Panc1 (cell line): ENCODE measurements at regions not wholly inside any gene's neighbourhood (a gene's known extent, or its start where the extent isn't known, plus 50 kb on each side); places are given as distances from the start of the nearest gene placed in this dataset.

Experiments used
- ATAC-seq: fragments of 200-7000 bp; cut with Tn5 transposase; 2 replicates; pipeline ENCODE4 v1.9.1; 2020; ENCODE audit warnings: mild to moderate bottlenecking, moderate library complexity
- BruUV-seq: library from RNA; stranded (reverse); fragments of 400-500 nt; replicated peaks from 2 replicates; lab custom pipeline; 2021; lab: Mats Ljungman, UMichigan
- CTCF ChIA-PET: fragments of 300-600 bp; sonication (Branson Sonifier 250); formaldehyde crosslinking; loops from one replicate; lab custom pipeline; 2022; ENCODE audit warnings: antibody characterized with exemption; lab: Charles Lee
- POLR2A ChIA-PET: fragments of 300-600 bp; sonication (Branson Sonifier 250); formaldehyde crosslinking; loops from one replicate; lab custom pipeline; 2022; ENCODE audit warnings: antibody characterized with exemption; lab: Charles Lee
- DNase-seq: peaks from one replicate; pipeline ENCODE4 v3.0.0-alpha.2; 2010; ENCODE audit warnings: low read depth, low spot score
- H3K27ac ChIP-seq: 2 replicates; pipeline ENCODE4 v1.5.1; 2011; ENCODE audit warnings: mild to moderate bottlenecking, low read length, inconsistent platforms
- H3K27me3 ChIP-seq: fragments of 200-500 bp; sonication (Bioruptor generic); 2 replicates; pipeline ENCODE4 v1.6.0; 2014; ENCODE audit warnings: low read length, inconsistent platforms; ENCODE audit not compliant: control insufficient read depth, insufficient read depth
- H3K36me3 ChIP-seq: fragments of 200-500 bp; sonication (Bioruptor generic); 2 replicates; pipeline ENCODE4 v1.5.1; 2014; ENCODE audit warnings: inconsistent platforms, mild to moderate bottlenecking, low read length, moderate library complexity; ENCODE audit not compliant: control insufficient read depth, insufficient read depth
- H3K4me1 ChIP-seq: 2 replicates; pipeline ENCODE4 v1.5.1; 2011; ENCODE audit warnings: inconsistent platforms, mild to moderate bottlenecking, low read length, moderate library complexity; ENCODE audit not compliant: control insufficient read depth, insufficient read depth
- H3K4me3 ChIP-seq, 2 experiments: 2 replicates each; pipeline ENCODE4 v1.5.1; 2011 to 2012; ENCODE audit warnings: low read depth in 2 of 2, low read length in 2 of 2, mild to moderate bottlenecking in 2 of 2, inconsistent platforms in 1 of 2, moderate library complexity in 1 of 2
- H3K9me3 ChIP-seq: fragments of 200-500 bp; sonication (Bioruptor generic); 2 replicates; pipeline ENCODE4 v1.5.1; 2014; ENCODE audit warnings: low read depth, mild to moderate bottlenecking, inconsistent platforms, low read length, moderate library complexity; ENCODE audit not compliant: control insufficient read depth, insufficient read depth
- CTCF ChIP-seq: fragments of 450-650 bp; IDR thresholded peaks from 2 replicates; pipeline ENCODE4 v1.5.1; 2017; ENCODE audit warnings: mild to moderate bottlenecking
- POLR2AphosphoS5 ChIP-seq: IDR thresholded peaks from 2 replicates; pipeline ENCODE4 v1.6.1; 2012; ENCODE audit warnings: mild to moderate bottlenecking, low read depth, low read length, moderate library complexity
- REST ChIP-seq, 2 experiments: IDR thresholded peaks; 2 replicates each; pipeline ENCODE4 v1.6.1; 2011 to 2012; ENCODE audit warnings: low read depth in 2 of 2, control low read depth in 1 of 2, low read length in 1 of 2, mild to moderate bottlenecking in 1 of 2, moderate library complexity in 1 of 2; ENCODE audit not compliant: insufficient read depth in 1 of 2
- SIN3A ChIP-seq: IDR thresholded peaks from 2 replicates; pipeline ENCODE4 v1.6.1; 2012; ENCODE audit warnings: low read depth, mild to moderate bottlenecking, low read length, moderate library complexity, borderline replicate concordance; ENCODE audit not compliant: insufficient read depth
- TCF7L2 ChIP-seq: IDR thresholded peaks from 2 replicates; pipeline ENCODE4 v1.6.1; 2011; ENCODE audit warnings: mild to moderate bottlenecking, low read depth, low read length, inconsistent platforms
- in situ Hi-C: cut with HindIII; loops from 2 replicates; pipeline ENCODE4 v1.10.0; 2016; ENCODE audit warnings: low sequenced_read_pairs, low pct_unique_long_range_greater_than_20kb
- intact Hi-C: fragments of 100-400 bp; cut with micrococcal nuclease; formaldehyde crosslinking; loops from one replicate; pipeline ENCODE4 v1.10.0; 2022; ENCODE audit not compliant: unreplicated experiment

DNA sequence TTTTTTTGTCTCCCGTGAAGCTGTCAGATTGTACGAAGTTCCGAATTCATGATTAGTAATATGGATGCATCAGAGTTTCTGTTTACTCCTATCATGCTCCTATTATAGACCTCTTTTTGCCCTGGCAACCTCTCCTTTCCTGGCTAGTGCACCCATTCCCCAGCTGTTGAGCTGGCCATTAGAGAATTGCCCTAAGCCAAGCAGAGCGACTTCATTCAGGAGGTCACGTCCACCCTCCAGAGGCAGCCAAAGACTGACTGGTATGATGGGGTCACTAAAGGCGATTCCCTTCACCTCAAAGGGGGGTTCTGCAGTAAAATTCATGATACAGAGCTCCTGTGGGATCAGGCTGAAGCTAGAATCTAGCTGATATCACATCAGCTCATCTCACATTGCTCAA is 351.9 kb downstream of the BTBD3 start:
- Histone ChIP-seq H3K9me3 (no peaks in the 10 kb centered on the region), H3K4me1 (no peaks in the 10 kb centered on the region), H3K27ac (no peak overlapping the region), H3K4me3 (no peak overlapping the region), H3K27me3 (no peaks in the 10 kb centered on the region), H3K36me3 (no peaks in the 10 kb centered on the region)
- no peak for TF ChIP-seq CTCF
- TF ChIP-seq REST (IDR thresholded peaks at IDR 0.05; ENCODE audit: insufficient read depth in 1 of 2, low read depth in 2 of 2, low read length in 1 of 2), result no peak
- no peak for TF ChIP-seq SIN3A
- no peak for TF ChIP-seq TCF7L2
- TF ChIP-seq POLR2AphosphoS5, result no peak
- ChIA-PET POLR2A (no interaction called here), CTCF (interaction anchor here (0.6 kb wide), 1 partner anchor 613 kb away, joined by 3 read pairs; no protein-coding TSS in a partner anchor)
- in situ Hi-C loops (no loop called here), intact Hi-C loops (no loop called here)
- ATAC-seq (no peak), DNase-seq (no peak)
- BruUV-seq, result no TSS peak

- H3K4me1 ChIP-seq, result no peaks in the 10 kb centered on the region
- no TSS peak for BruUV-seq
- no peak overlapping the region for H3K4me3 ChIP-seq
- DNase-seq, result no peak
- no peak for ATAC-seq
- CTCF ChIA-PET, result no interaction called here
- in situ Hi-C loops, result no loop called here
- H3K36me3 ChIP-seq, result no peaks in the 10 kb centered on the region
- intact Hi-C loops, result no loop called here
- TF ChIP-seq POLR2AphosphoS5 (no peak), CTCF (no peak)
- H3K9me3 ChIP-seq, result no peaks in the 10 kb centered on the region
- POLR2A ChIA-PET, result no interaction called here
- H3K27ac ChIP-seq, result no peak overlapping the region
- no peaks in the 10 kb centered on the region for H3K27me3 ChIP-seq
Observed at GRCh38 chr20:12270863-12271262, 353.2 kb downstream of the BTBD3 start.
